Sigmoid colon (tissue), 4 donors: ENCODE measurements at regions not wholly inside any gene's neighbourhood (a gene's known extent, or its start where the extent isn't known, plus 50 kb on each side); places are given as distances from the start of the nearest gene placed in this dataset.

ENCODE experiments used
- CTCF ChIP-seq, 4 experiments: fragments of 450-650 bp in 3 of 4; fragments of 200-600 bp in 1 of 4; IDR thresholded peaks; one replicate each; pipeline ENCODE4 v1.5.1; 2016 to 2019; ENCODE audit warnings: antibody characterized with exemption in 4 of 4, mild to moderate bottlenecking in 3 of 4, moderate library complexity in 2 of 4
- EP300 ChIP-seq, 4 donors: sonication (generic); formaldehyde crosslinking; IDR thresholded peaks; one replicate each; pipeline ENCODE4 v1.6.1; 2017; ENCODE audit warnings: antibody characterized with exemption in 4 of 4
- POLR2A ChIP-seq, 2 donors: fragments of 450-650 bp; IDR thresholded peaks; one replicate each; pipeline ENCODE4 v1.6.1; 2016; ENCODE audit warnings: antibody characterized with exemption in 2 of 2, mild to moderate bottlenecking in 2 of 2, moderate library complexity in 2 of 2
- POLR2AphosphoS5 ChIP-seq, 4 donors: sonication (generic); formaldehyde crosslinking; IDR thresholded peaks; one replicate each; pipeline ENCODE4 v1.6.1; 2017; ENCODE audit warnings: antibody characterized with exemption in 4 of 4

GRCh38 chr15:25990220-25990619, 127.1 kb upstream of the ATP10A start:
- TF ChIP-seq POLR2A (IDR thresholded peaks at IDR 0.05) (no peak), CTCF (IDR thresholded peaks at IDR 0.05) (no peak), EP300 (IDR thresholded peaks at IDR 0.05) (no peak), POLR2AphosphoS5 (IDR thresholded peaks at IDR 0.05) (no peak)
